ENCODE measurements at regions not wholly inside any gene's neighbourhood (a gene's known extent, or its start where the extent isn't known, plus 50 kb on each side); places are given as distances from the start of the nearest gene placed in this dataset.

DNA sequence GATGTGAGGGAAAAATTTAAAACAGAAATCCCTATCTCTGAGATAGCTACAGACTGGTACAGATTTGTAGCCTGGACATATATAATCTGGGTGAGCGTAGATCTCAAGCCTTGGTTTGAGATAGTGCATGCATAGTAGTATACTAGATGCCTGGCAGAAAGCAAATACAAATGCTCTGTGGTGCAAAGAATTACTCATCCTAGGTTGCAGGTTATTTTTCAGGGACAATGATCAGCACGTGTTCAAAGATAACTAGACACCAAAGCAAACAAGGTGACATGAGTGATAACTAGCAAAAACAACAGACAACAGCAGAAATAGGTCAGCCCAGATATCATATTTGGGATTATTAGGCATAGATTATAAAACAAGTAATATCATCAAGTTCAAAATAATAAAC lies 292.5 kb downstream of the HLX start:
- Histone ChIP-seq H2AFZ (ENCODE audit: low read length) (no peak overlapping the region), H3K4me2 (ENCODE audit: extremely low read depth, insufficient read depth, low read length) (no peak overlapping the region), H3K79me2 (ENCODE audit: control insufficient read depth, insufficient read depth, low read length) (no peaks in the 10 kb centered on the region), H3K9me3 (ENCODE audit: control insufficient read depth, insufficient read depth, low read depth, low read length) (no peaks in the 10 kb centered on the region), H3K36me3 (ENCODE audit: control insufficient read depth, insufficient read depth, low read length) (no peaks in the 10 kb centered on the region), H3K9ac (ENCODE audit: insufficient read depth, low read length) (no peak overlapping the region), H3K4me3 (replicated peaks in 1 of 4; ENCODE audit: control extremely low read depth in 1 of 4, insufficient read depth in 1 of 4, low read depth in 3 of 4, low read length in 4 of 4) (no peak overlapping the region), H3K4me1 (ENCODE audit: control insufficient read depth, extremely low read depth, insufficient read depth, low read length) (no peaks in the 10 kb centered on the region), H3K27me3 (ENCODE audit: control insufficient read depth, insufficient read depth, low read length) (no peaks in the 10 kb centered on the region), H3K27ac (ENCODE audit: insufficient read depth, low read length) (no peak overlapping the region), H4K20me1 (ENCODE audit: control insufficient read depth, extremely low read depth, insufficient read depth, low read length) (no peaks in the 10 kb centered on the region)
- no peak for TF ChIP-seq EZH2 (IDR thresholded peaks at IDR 0.05; ENCODE audit: low read length, missing control alignments)
- TF ChIP-seq, protein P1, sequence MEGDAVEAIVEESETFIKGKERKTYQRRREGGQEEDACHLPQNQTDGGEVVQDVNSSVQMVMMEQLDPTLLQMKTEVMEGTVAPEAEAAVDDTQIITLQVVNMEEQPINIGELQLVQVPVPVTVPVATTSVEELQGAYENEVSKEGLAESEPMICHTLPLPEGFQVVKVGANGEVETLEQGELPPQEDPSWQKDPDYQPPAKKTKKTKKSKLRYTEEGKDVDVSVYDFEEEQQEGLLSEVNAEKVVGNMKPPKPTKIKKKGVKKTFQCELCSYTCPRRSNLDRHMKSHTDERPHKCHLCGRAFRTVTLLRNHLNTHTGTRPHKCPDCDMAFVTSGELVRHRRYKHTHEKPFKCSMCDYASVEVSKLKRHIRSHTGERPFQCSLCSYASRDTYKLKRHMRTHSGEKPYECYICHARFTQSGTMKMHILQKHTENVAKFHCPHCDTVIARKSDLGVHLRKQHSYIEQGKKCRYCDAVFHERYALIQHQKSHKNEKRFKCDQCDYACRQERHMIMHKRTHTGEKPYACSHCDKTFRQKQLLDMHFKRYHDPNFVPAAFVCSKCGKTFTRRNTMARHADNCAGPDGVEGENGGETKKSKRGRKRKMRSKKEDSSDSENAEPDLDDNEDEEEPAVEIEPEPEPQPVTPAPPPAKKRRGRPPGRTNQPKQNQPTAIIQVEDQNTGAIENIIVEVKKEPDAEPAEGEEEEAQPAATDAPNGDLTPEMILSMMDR (conservative IDR thresholded peaks at IDR 0.05 in 1 of 2, IDR thresholded peaks at IDR 0.05 in 1 of 2; ENCODE audit: low read depth in 1 of 2, low read length in 2 of 2) = no peak
- DNase-seq (ENCODE audit: low read depth in 2 of 2) = no peak

DNA sequence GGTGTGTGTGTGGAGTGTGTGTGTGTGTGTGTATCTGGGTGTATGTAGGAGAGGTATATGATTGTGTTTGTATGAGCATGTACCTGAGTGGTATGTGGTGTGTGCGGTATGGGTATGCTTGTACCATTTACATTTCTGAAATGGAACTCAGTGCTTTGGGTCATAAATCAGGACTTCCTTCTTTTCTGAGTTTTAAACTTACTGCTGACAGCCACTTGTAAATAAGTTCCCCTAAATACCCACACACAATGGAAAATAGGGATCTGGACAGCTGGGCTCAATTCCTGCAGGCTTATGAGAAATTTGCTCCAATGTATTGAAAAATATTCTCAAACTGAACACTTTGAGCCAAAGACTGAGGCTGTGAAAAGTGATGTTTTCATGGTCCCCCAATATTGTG lies 293.6 kb downstream of the HLX start:
- Histone ChIP-seq H3K36me3 (ENCODE audit: control insufficient read depth, insufficient read depth, low read length) (no peaks in the 10 kb centered on the region), H3K27ac (ENCODE audit: insufficient read depth, low read length) (no peak overlapping the region), H4K20me1 (ENCODE audit: control insufficient read depth, extremely low read depth, insufficient read depth, low read length) (no peaks in the 10 kb centered on the region), H3K79me2 (ENCODE audit: control insufficient read depth, insufficient read depth, low read length) (no peaks in the 10 kb centered on the region), H2AFZ (ENCODE audit: low read length) (no peak overlapping the region), H3K9me3 (ENCODE audit: control insufficient read depth, insufficient read depth, low read depth, low read length) (no peaks in the 10 kb centered on the region), H3K4me2 (ENCODE audit: extremely low read depth, insufficient read depth, low read length) (no peak overlapping the region), H3K27me3 (ENCODE audit: control insufficient read depth, insufficient read depth, low read length) (no peaks in the 10 kb centered on the region), H3K4me3 (replicated peaks in 1 of 4; ENCODE audit: control extremely low read depth in 1 of 4, insufficient read depth in 1 of 4, low read depth in 3 of 4, low read length in 4 of 4) (no peak overlapping the region), H3K4me1 (ENCODE audit: control insufficient read depth, extremely low read depth, insufficient read depth, low read length) (no peaks in the 10 kb centered on the region), H3K9ac (ENCODE audit: insufficient read depth, low read length) (no peak overlapping the region)
- TF ChIP-seq, protein P1 (conservative IDR thresholded peaks at IDR 0.05 in 1 of 2, IDR thresholded peaks at IDR 0.05 in 1 of 2; ENCODE audit: low read depth in 1 of 2, low read length in 2 of 2) = no peak
- no peak for TF ChIP-seq EZH2 (IDR thresholded peaks at IDR 0.05; ENCODE audit: low read length, missing control alignments)
- no peak for DNase-seq (ENCODE audit: low read depth in 2 of 2)

DNA sequence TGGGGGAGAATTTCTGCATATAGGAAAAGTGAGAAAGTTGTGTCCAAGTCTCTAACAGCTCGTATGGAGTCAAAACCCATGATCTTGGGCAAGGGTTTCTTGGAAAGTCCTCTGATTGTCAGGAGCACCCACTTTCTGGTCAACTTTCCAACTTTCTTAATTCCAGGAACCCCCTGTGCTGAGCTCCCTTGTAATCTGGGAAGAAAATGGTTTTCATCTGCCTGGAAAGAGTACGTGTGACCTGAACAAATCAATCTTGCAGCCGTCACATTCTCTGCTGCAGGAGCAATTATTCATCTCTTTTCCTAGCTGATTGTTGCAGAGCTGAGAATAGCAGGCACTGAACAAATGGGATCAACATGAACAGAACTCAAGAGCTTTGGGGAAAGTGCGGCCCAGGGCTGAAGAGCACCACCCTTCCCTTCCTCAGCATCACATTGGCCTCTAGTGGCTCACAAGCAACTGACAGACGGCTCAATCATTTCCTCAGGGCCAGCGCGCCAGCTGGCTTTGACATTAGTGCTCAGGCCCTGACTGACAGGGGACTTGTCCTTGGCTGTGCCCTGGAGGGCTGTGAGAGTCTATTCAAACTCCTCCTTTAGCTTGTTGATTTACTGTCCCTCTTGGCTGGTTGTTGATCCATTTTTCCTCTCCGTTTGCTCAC lies 295.2 kb downstream of the HLX start:
- Histone ChIP-seq H4K20me1 (ENCODE audit: control insufficient read depth, extremely low read depth, insufficient read depth, low read length) (no peaks in the 10 kb centered on the region), H3K36me3 (ENCODE audit: control insufficient read depth, insufficient read depth, low read length) (no peaks in the 10 kb centered on the region), H3K9me3 (ENCODE audit: control insufficient read depth, insufficient read depth, low read depth, low read length) (no peaks in the 10 kb centered on the region), H2AFZ (ENCODE audit: low read length) (no peak overlapping the region), H3K4me1 (ENCODE audit: control insufficient read depth, extremely low read depth, insufficient read depth, low read length) (no peaks in the 10 kb centered on the region), H3K9ac (ENCODE audit: insufficient read depth, low read length) (no peak overlapping the region), H3K79me2 (ENCODE audit: control insufficient read depth, insufficient read depth, low read length) (no peaks in the 10 kb centered on the region), H3K27me3 (ENCODE audit: control insufficient read depth, insufficient read depth, low read length) (no peaks in the 10 kb centered on the region), H3K27ac (ENCODE audit: insufficient read depth, low read length) (no peak overlapping the region), H3K4me2 (ENCODE audit: extremely low read depth, insufficient read depth, low read length) (no peak overlapping the region), H3K4me3 (replicated peaks in 1 of 4; ENCODE audit: control extremely low read depth in 1 of 4, insufficient read depth in 1 of 4, low read depth in 3 of 4, low read length in 4 of 4) (no peak overlapping the region)
- no peak for TF ChIP-seq EZH2 (IDR thresholded peaks at IDR 0.05; ENCODE audit: low read length, missing control alignments)
- TF ChIP-seq, protein P1 (conservative IDR thresholded peaks at IDR 0.05 in 1 of 2, IDR thresholded peaks at IDR 0.05 in 1 of 2; ENCODE audit: low read depth in 1 of 2, low read length in 2 of 2) = peak in 1 of 2 donors; percentile 3
- peak in 1 of 2 donors; percentile 17 for DNase-seq (ENCODE audit: low read depth in 2 of 2)
